Mucosa of descending colon (tissue), 3 donors: ENCODE measurements at regions not wholly inside any gene's neighbourhood (a gene's known extent, or its start where the extent isn't known, plus 50 kb on each side); places are given as distances from the start of the nearest gene placed in this dataset.
"Not testable (repeated sequence)": the region's sequence is repeated elsewhere in the genome, so short reads cannot be mapped to it uniquely, and the experiment has no call there.

Experiments used
- ATAC-seq: fragments of 200-7000 bp; cut with Tn5 transposase; one replicate; pipeline ENCODE4 v1.9.1; 2020; ENCODE audit warnings: mild to moderate bottlenecking, moderate library complexity
- DNase-seq, 3 donors: peaks; one replicate each; pipeline ENCODE4 v3.0.0-alpha.2; 2020
- H3K36me3 ChIP-seq: fragments of 200-600 bp; one replicate; pipeline ENCODE4 v1.8.0; 2021; ENCODE audit warnings: low read depth, mild to moderate bottlenecking
- H3K4me1 ChIP-seq: fragments of 200-600 bp; one replicate; pipeline ENCODE4 v1.8.0; 2021; ENCODE audit warnings: low read depth, mild to moderate bottlenecking
- H3K4me3 ChIP-seq: fragments of 200-600 bp; one replicate; pipeline ENCODE4 v1.8.0; 2021; ENCODE audit warnings: mild to moderate bottlenecking
- H3K9me3 ChIP-seq: fragments of 200-600 bp; one replicate; pipeline ENCODE4 v1.8.0; 2021; ENCODE audit warnings: mild to moderate bottlenecking
- CTCF ChIP-seq: fragments of 200-600 bp; IDR thresholded peaks from one replicate; pipeline ENCODE4 v1.8.0; 2022; ENCODE audit warnings: antibody characterized with exemption, mild to moderate bottlenecking
- intact Hi-C, 2 donors: fragments of 100-400 bp; cut with DNase I in 1 of 2; cut with micrococcal nuclease in 1 of 2; formaldehyde crosslinking; loops; one replicate each; pipeline versions ENCODE4 v1.11.0 to v1.11.1; 2022; cut with DNase I, micrococcal nuclease
- donor health status: DM: no; HTN: no; CAD: no; lungs with moderate emphysema.
- donor health status: DM: no; HTN: no; CAD: no.
- donor health status: DM: no; HTN: yes; CAD: no.

DNA sequence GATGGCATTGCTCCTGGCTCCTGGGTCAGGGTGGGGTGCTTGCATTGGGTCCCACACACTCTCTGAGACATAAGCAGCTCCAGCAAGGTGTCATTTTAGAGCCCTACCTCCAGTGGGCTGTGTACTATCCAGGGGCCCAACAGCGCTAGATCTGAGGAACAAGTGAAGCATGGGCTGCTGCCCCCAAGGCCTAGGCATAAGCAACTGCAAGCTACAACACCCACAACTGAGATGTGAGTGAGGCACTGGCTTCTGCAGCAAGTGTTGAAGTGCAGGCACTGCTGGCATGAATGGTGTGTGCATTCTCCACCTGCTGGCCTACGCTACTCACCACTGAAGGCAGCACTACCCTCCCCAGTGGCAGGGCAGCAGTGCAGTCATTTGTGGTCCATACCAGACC lies 81.0 kb upstream of the STK39 start:
- no peak for DNase-seq
- ATAC-seq = no peak
- Histone ChIP-seq H3K4me1 (no peaks in the 10 kb centered on the region), H3K9me3 (peaks cover 16% of the 10 kb centered on the region), H3K36me3 (no peaks in the 10 kb centered on the region), H3K4me3 (no peak overlapping the region)
- TF ChIP-seq CTCF = no peak
- intact Hi-C loops = no loop called here

DNA sequence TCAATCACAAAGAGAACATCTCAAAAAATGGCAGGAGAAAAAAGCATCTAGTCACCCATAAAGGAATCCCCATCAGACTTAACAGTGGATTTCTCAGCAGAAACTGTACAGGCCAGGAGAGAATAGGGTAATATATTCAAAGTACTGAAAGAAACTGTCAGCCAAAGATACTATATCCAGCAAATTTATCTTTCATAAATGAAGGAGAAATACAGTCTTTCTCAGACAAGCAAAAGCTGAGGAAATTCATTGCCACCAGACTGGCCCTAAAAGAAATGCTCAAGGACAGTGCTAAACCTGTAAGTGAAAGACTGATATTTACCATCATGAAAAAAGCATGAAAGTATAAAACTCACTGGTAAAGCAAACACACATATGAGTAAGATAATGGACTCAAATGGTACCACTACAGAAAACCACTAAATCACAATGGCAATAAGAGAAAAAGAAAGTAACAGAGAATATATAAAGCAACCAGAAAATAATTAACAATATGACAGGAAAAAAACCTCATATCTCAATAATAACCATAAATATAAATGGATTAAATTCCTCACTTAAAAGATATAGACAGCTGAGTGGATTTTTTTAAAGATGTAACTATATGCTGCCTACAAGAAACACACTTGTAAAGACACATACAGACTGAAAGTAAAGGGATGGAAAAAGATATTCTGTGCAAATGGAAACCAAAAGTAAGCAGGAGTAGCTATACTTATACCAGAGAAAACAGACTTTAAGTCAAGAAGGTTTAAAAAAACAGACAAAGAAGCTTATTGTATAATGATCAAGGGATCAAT lies 83.4 kb upstream of the STK39 start:
- ATAC-seq (no peak), DNase-seq (no peak)
- no peak overlapping the region for H3K4me3 ChIP-seq
- TF ChIP-seq CTCF = no peak
- no peaks in the 10 kb centered on the region for H3K4me1 ChIP-seq
- intact Hi-C loops = loop anchor here in 1 of 2 donors (10.0 kb wide), 1 partner anchor 196 kb away; no protein-coding TSS in a partner anchor
- peaks cover 16% of the 10 kb centered on the region for H3K9me3 ChIP-seq
- no peaks in the 10 kb centered on the region for H3K36me3 ChIP-seq

DNA sequence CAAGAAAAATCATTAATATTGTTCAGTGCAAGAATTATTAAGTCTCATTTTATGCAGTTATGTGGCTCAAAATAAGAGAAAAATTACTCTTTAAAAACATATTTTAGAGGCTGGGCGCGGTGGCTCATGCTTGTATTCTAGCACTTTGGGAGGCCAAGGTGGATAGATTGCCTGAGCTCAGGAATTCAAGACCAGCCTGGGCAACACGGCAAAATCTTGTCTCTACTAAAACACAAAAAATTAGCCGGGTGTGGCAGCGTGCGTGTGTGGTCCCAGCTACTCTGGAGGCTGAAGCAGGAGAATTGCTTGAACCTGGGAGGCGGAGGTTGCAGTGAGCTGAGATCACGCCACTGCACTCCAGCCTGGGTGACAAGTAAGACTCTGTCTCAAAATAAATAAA lies 87.9 kb upstream of the STK39 start:
- H3K36me3 ChIP-seq, DNase-seq, H3K4me1 ChIP-seq, H3K9me3 ChIP-seq, ATAC-seq, H3K4me3 ChIP-seq: not testable (repeated sequence)
- intact Hi-C loops = loop anchor here in 1 of 2 donors (5.0 to 10.0 kb wide), 2 partner anchors 88 to 200 kb away; partner anchors contain the start of gene STK39

DNA sequence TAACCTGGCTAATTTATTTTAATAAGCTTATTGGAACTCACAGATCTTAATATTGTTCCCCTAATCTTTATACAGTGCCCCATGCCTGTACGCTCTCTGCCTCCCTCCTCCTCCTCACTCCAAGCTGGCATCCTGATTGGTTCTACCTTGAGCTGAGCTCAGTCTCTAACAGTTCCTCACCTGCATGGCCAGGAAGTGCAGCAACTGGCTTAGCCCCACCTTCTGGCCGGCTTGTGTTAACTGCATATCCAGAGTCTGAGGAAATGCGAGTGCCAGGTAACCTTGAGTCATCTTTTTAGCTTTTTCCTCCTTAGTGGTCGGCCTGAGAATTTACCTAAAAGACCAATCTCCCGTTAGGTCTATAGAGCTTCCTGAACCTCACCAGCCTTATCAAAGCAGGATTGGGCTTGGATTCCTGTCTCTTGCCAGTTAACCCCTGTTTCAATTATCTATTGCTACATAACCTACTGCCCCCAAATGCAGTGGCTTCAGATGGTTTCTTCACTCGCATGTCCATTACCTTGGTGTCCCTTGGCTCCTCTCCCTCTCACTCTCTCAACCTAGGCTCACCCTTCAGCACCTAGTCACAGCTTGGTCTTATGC lies 89.5 kb upstream of the STK39 start:
- intact Hi-C loops = loop anchor here in 1 of 2 donors (5.0 to 10.0 kb wide), 2 partner anchors 90 to 202 kb away; partner anchors contain the start of gene STK39
- no peaks in the 10 kb centered on the region for H3K9me3 ChIP-seq
- DNase-seq = peak; percentile 72 to 77 (median 75)
- no peak for TF ChIP-seq CTCF
- ATAC-seq = peak; percentile 99
- no peak overlapping the region for H3K4me3 ChIP-seq
- no peaks in the 10 kb centered on the region for H3K4me1 ChIP-seq
- no peaks in the 10 kb centered on the region for H3K36me3 ChIP-seq

- H3K36me3 ChIP-seq = no peaks in the 10 kb centered on the region
- intact Hi-C loops = loop anchor here in 1 of 2 donors (5.0 to 10.0 kb wide), 2 partner anchors 91 to 203 kb away; partner anchors contain the start of gene STK39
- ATAC-seq (no peak), DNase-seq (no peak)
- TF ChIP-seq CTCF = no peak
- H3K9me3 ChIP-seq = no peaks in the 10 kb centered on the region
- no peak overlapping the region for H3K4me3 ChIP-seq
- H3K4me1 ChIP-seq = no peaks in the 10 kb centered on the region
Measured at GRCh38 chr2:168338292-168338691, 90.9 kb upstream of the STK39 start.
